WTC11 (cell line): ENCODE measurements at regions not wholly inside any gene's neighbourhood (a gene's known extent, or its start where the extent isn't known, plus 50 kb on each side); places are given as distances from the start of the nearest gene placed in this dataset.

Experiments
- ATAC-seq: fragments of 200-7000 bp; cut with Tn5 transposase; 2 replicates; pipeline ENCODE4 v1.10.0; 2021; ENCODE audit warnings: mild to moderate bottlenecking, moderate library complexity
- CTCF ChIA-PET: fragments of 300-600 bp; sonication (Branson Sonifier 250); formaldehyde crosslinking; loops from one replicate; lab custom pipeline; 2021; ENCODE audit warnings: antibody characterized with exemption; lab: Charles Lee
- POLR2A ChIA-PET: fragments of 350-600 bp; sonication (Branson Sonifier 250); formaldehyde crosslinking; loops from one replicate; lab custom pipeline; 2021; ENCODE audit warnings: antibody characterized with exemption; lab: Charles Lee
- DNase-seq: peaks from one replicate; pipeline ENCODE4 v3.0.0; 2021; ENCODE audit warnings: low spot score
- H3K27ac Mint-ChIP-seq: 2 replicates; pipeline ENCODE4 v1.8.0; 2021; ENCODE audit warnings: mixed read lengths
- H3K27me3 Mint-ChIP-seq: 2 replicates; pipeline ENCODE4 v1.8.0; 2021; ENCODE audit warnings: low read depth, mild to moderate bottlenecking, moderate library complexity, mixed read lengths
- H3K36me3 Mint-ChIP-seq: 2 replicates; pipeline ENCODE4 v1.8.0; 2021; ENCODE audit warnings: mixed read lengths
- H3K4me1 Mint-ChIP-seq: 2 replicates; pipeline ENCODE4 v1.8.0; 2022; ENCODE audit warnings: mixed read lengths
- H3K4me3 Mint-ChIP-seq: 2 replicates; pipeline ENCODE4 v1.8.0; 2021; ENCODE audit warnings: mild to moderate bottlenecking, moderate library complexity, mixed read lengths
- H3K9me3 Mint-ChIP-seq: 2 replicates; pipeline ENCODE4 v1.8.0; 2021; ENCODE audit warnings: mixed read lengths
- ETV6 ChIP-seq: sonication (generic); formaldehyde crosslinking; IDR thresholded peaks from 2 replicates; pipeline ENCODE4 v1.8.1; 2022; ENCODE audit warnings: mild to moderate bottlenecking, missing genetic modification reagents
- GRHL2 ChIP-seq: fragments of 250-450 bp; sonication (Bioruptor Pico); IDR thresholded peaks from 2 replicates; pipeline ENCODE4 v1.8.0; 2022; ENCODE audit warnings: mild to moderate bottlenecking, moderate library complexity; ENCODE audit not compliant: insufficient replicate concordance, severe bottlenecking
- NR3C1 ChIP-seq: sonication (generic); formaldehyde crosslinking; conservative IDR thresholded peaks from 2 replicates; pipeline ENCODE4 v1.8.1; 2023; ENCODE audit warnings: low read depth, mild to moderate bottlenecking, missing genetic modification reagents
- PRRX2 ChIP-seq: fragments of 250-450 bp; sonication (Bioruptor Pico); IDR thresholded peaks from 2 replicates; pipeline ENCODE4 v1.8.0; 2021; ENCODE audit warnings: mild to moderate bottlenecking
- SP1 ChIP-seq: sonication (generic); formaldehyde crosslinking; conservative IDR thresholded peaks from 2 replicates; pipeline ENCODE4 v1.8.1; 2022; ENCODE audit warnings: missing genetic modification reagents
- TP53 ChIP-seq: sonication (generic); formaldehyde crosslinking; IDR thresholded peaks from 2 replicates; pipeline ENCODE4 v1.8.1; 2023; ENCODE audit warnings: mild to moderate bottlenecking, missing genetic modification reagents
- ZNF219 ChIP-seq: sonication (generic); formaldehyde crosslinking; IDR thresholded peaks from 2 replicates; pipeline ENCODE4 v1.8.0; 2023; ENCODE audit warnings: missing genetic modification reagents, mild to moderate bottlenecking, borderline replicate concordance
- ZNF423 ChIP-seq: fragments of 250-450 bp; sonication (Bioruptor Pico); IDR thresholded peaks from 2 replicates; pipeline ENCODE4 v2.1.2; 2022; ENCODE audit warnings: mild to moderate bottlenecking, moderate library complexity
- TF ChIP-seq, protein P1 (sequence below): sonication (generic); formaldehyde crosslinking; IDR thresholded peaks from 2 replicates; pipeline ENCODE4 v1.8.0; 2023; ENCODE audit warnings: mild to moderate bottlenecking, missing genetic modification reagents
- TF ChIP-seq, protein P2 (sequence below): fragments of 250-450 bp; sonication (Bioruptor Pico); conservative IDR thresholded peaks from 2 replicates; pipeline ENCODE4 v1.9.0; 2021; ENCODE audit warnings: mild to moderate bottlenecking
- TF ChIP-seq, protein P3 (sequence below): fragments of 250-450 bp; sonication (Bioruptor Pico); IDR thresholded peaks from 2 replicates; pipeline ENCODE4 v2.1.2; 2022; ENCODE audit warnings: mild to moderate bottlenecking, moderate library complexity
- TF ChIP-seq, protein P4 (sequence below): sonication (generic); formaldehyde crosslinking; IDR thresholded peaks from 2 replicates; pipeline ENCODE4 v1.8.1; 2022; ENCODE audit warnings: missing genetic modification reagents, borderline replicate concordance
- TF ChIP-seq, protein P5 (sequence below): fragments of 250-450 bp; sonication (Bioruptor Pico); IDR thresholded peaks from 2 replicates; pipeline ENCODE4 v1.9.0; 2021; ENCODE audit warnings: moderate library complexity, mild to moderate bottlenecking, inconsistent platforms, borderline replicate concordance

DNA sequence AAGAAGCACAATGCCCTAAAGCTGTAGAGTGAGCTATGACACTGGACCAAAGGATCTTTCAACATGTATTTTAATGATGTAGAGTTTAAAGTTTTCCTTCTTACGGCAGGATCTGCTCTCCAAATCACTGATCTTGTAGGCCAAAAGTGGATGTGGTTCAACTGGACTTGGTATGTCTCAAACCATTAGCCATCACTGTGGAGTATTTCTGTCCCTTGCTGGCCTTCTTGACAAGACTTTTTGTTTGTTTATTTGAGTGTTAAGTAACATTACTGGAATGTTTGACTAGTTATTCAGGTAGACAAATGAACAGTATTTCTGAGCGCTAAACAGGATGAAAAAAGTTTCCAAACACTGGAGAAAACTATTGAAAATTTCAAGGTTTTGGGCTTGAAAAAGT, 472.7 kb upstream of the CFAP20DC start:
- Mint-ChIP-seq H3K9me3 (peaks cover 5% of the 10 kb centered on the region; the same call in 1 of the 2 replicates), H3K36me3 (no peaks in the 10 kb centered on the region), H3K4me3 (no peak overlapping the region), H3K27me3 (no peaks in the 10 kb centered on the region), H3K4me1 (no peaks in the 10 kb centered on the region; the same call in 1 of the 2 replicates), H3K27ac (no peak overlapping the region)
- DNase-seq (no peak), ATAC-seq (no peak)
- TF ChIP-seq ETV6 = no peak
- TF ChIP-seq, protein P1, sequence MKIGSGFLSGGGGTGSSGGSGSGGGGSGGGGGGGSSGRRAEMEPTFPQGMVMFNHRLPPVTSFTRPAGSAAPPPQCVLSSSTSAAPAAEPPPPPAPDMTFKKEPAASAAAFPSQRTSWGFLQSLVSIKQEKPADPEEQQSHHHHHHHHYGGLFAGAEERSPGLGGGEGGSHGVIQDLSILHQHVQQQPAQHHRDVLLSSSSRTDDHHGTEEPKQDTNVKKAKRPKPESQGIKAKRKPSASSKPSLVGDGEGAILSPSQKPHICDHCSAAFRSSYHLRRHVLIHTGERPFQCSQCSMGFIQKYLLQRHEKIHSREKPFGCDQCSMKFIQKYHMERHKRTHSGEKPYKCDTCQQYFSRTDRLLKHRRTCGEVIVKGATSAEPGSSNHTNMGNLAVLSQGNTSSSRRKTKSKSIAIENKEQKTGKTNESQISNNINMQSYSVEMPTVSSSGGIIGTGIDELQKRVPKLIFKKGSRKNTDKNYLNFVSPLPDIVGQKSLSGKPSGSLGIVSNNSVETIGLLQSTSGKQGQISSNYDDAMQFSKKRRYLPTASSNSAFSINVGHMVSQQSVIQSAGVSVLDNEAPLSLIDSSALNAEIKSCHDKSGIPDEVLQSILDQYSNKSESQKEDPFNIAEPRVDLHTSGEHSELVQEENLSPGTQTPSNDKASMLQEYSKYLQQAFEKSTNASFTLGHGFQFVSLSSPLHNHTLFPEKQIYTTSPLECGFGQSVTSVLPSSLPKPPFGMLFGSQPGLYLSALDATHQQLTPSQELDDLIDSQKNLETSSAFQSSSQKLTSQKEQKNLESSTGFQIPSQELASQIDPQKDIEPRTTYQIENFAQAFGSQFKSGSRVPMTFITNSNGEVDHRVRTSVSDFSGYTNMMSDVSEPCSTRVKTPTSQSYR (CRISPR knock-in tag) = no peak
- ChIA-PET CTCF (no interaction called here), POLR2A (no interaction called here)

GRCh38 chr3:59519094-59519493, 469.3 kb upstream of the CFAP20DC start:
- Mint-ChIP-seq H3K27me3 (no peaks in the 10 kb centered on the region), H3K4me1 (peaks cover 16% of the 10 kb centered on the region), H3K4me3 (no peak overlapping the region), H3K9me3 (no peaks in the 10 kb centered on the region), H3K36me3 (no peaks in the 10 kb centered on the region), H3K27ac (no peak overlapping the region)
- ATAC-seq (no peak), DNase-seq (no peak)
- ChIA-PET CTCF (no interaction called here), POLR2A (no interaction called here)
- TF ChIP-seq, protein P2, sequence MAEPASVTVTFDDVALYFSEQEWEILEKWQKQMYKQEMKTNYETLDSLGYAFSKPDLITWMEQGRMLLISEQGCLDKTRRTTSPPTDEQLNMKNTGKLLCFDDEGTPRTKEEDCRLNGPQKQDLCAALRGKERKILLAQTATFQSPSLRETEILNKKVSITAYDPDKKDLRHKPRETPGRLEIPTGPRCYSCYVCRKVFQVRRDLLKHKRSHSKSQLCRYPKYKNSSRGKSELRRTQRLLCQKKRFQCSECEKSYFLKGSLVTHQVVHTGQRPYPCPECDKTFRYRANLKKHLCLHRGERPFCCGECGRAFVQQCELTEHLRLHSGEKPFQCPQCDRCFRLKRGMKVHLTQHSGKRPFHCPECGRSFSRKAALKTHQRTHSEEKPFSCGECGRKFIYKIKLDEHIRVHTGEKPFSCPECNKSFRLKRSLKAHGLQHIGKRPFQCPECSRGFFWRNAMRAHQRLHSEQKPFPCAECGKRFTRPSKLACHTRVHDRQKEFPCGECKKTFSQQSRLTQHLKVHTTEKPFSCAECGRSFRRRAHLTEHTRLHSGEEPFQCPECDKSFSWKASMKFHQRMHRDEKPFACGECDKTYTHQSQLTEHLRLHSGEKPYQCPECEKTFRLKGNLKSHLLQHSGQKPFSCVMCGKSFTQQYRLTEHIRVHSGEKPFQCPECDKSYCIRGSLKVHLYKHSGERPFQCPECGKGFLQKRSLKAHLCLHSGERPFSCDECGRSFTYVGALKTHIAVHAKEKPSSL (CRISPR knock-in tag) = no peak
- no peak for TF ChIP-seq GRHL2
- TF ChIP-seq, protein P3, sequence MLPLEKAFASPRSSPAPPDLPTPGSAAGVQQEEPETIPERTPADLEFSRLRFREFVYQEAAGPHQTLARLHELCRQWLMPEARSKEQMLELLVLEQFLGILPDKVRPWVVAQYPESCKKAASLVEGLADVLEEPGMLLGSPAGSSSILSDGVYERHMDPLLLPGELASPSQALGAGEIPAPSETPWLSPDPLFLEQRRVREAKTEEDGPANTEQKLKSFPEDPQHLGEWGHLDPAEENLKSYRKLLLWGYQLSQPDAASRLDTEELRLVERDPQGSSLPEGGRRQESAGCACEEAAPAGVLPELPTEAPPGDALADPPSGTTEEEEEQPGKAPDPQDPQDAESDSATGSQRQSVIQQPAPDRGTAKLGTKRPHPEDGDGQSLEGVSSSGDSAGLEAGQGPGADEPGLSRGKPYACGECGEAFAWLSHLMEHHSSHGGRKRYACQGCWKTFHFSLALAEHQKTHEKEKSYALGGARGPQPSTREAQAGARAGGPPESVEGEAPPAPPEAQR (CRISPR knock-in tag) = no peak
- TF ChIP-seq SP1 (CRISPR knock-in tag) = no peak
- no peak for TF ChIP-seq NR3C1 (CRISPR knock-in tag)
- TF ChIP-seq, protein P4, sequence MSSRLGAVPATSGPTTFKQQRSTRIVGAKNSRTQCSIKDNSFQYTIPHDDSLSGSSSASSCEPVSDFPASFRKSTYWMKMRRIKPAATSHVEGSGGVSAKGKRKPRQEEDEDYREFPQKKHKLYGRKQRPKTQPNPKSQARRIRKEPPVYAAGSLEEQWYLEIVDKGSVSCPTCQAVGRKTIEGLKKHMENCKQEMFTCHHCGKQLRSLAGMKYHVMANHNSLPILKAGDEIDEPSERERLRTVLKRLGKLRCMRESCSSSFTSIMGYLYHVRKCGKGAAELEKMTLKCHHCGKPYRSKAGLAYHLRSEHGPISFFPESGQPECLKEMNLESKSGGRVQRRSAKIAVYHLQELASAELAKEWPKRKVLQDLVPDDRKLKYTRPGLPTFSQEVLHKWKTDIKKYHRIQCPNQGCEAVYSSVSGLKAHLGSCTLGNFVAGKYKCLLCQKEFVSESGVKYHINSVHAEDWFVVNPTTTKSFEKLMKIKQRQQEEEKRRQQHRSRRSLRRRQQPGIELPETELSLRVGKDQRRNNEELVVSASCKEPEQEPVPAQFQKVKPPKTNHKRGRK (CRISPR knock-in tag) = no peak
- TF ChIP-seq, protein P5, sequence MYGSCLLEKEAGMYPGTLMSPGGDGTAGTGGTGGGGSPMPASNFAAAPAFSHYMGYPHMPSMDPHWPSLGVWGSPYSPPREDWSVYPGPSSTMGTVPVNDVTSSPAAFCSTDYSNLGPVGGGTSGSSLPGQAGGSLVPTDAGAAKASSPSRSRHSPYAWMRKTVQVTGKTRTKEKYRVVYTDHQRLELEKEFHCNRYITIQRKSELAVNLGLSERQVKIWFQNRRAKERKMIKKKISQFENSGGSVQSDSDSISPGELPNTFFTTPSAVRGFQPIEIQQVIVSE (CRISPR knock-in tag) = no peak
- no peak for TF ChIP-seq ZNF423 (CRISPR knock-in tag)
- no peak for TF ChIP-seq PRRX2 (CRISPR knock-in tag)
- no peak for TF ChIP-seq ZNF219 (CRISPR knock-in tag)
- no peak for TF ChIP-seq TP53 (CRISPR knock-in tag)
- TF ChIP-seq, all 79 proteins: peak for 0
